ENCODE measurements at regions not wholly inside any gene's neighbourhood (a gene's known extent, or its start where the extent isn't known, plus 50 kb on each side); places are given as distances from the start of the nearest gene placed in this dataset.
"Not testable (repeated sequence)": the region's sequence is repeated elsewhere in the genome, so short reads cannot be mapped to it uniquely, and the experiment has no call there.

GRCh38 chr6:56742122-56742791 lies 99.6 kb upstream of the DST start:
- no peaks in the 10 kb centered on the region; the same call in 1 of the 2 replicates for H3K4me1 ChIP-seq
- no peaks in the 10 kb centered on the region for H3K36me3 ChIP-seq (replicated peaks)
- no peaks in the 10 kb centered on the region for H3K9me3 ChIP-seq
- no peak overlapping the region for H3K4me3 ChIP-seq
- in situ Hi-C loops (cut with MboI; ENCODE audit: low sequenced_read_pairs) = no loop called here
- no peaks in the 10 kb centered on the region for H3K27me3 ChIP-seq (ENCODE audit: low read depth)
- DNase-seq (ENCODE audit: low spot score in 2 of 2) = no peak

- H3K4me3 ChIP-seq = no peak overlapping the region
- H3K4me1 ChIP-seq = no peaks in the 10 kb centered on the region; the same call in 1 of the 2 replicates
- in situ Hi-C loops (cut with MboI; ENCODE audit: low sequenced_read_pairs) = no loop called here
- H3K36me3 ChIP-seq (replicated peaks) = no peaks in the 10 kb centered on the region
- DNase-seq (ENCODE audit: low spot score in 2 of 2) = no peak
- H3K9me3 ChIP-seq = no peaks in the 10 kb centered on the region
- H3K27me3 ChIP-seq (ENCODE audit: low read depth) = no peaks in the 10 kb centered on the region
Observed at GRCh38 chr6:56741472-56741871, 98.8 kb upstream of the DST start.

GRCh38 chr6:56739836-56740815 lies 97.4 kb upstream of the DST start:
- H3K4me3 ChIP-seq = no peak overlapping the region
- in situ Hi-C loops (cut with MboI; ENCODE audit: low sequenced_read_pairs) = no loop called here
- no peak for DNase-seq (ENCODE audit: low spot score in 2 of 2)
- H3K36me3 ChIP-seq (replicated peaks) = no peaks in the 10 kb centered on the region
- no peaks in the 10 kb centered on the region; the same call in 1 of the 2 replicates for H3K4me1 ChIP-seq
- H3K27me3 ChIP-seq (ENCODE audit: low read depth) = no peaks in the 10 kb centered on the region
- H3K9me3 ChIP-seq = no peaks in the 10 kb centered on the region

GRCh38 chr6:56736804-56737203 lies 94.1 kb upstream of the DST start:
- Histone ChIP-seq H3K36me3 (replicated peaks) (no peaks in the 10 kb centered on the region), H3K4me1 (no peaks in the 10 kb centered on the region), H3K9me3 (no peaks in the 10 kb centered on the region), H3K4me3 (no peak overlapping the region), H3K27me3 (ENCODE audit: low read depth) (no peaks in the 10 kb centered on the region)
- in situ Hi-C loops (cut with MboI; ENCODE audit: low sequenced_read_pairs) = no loop called here
- DNase-seq (ENCODE audit: low spot score in 2 of 2) = no peak

- no peak for DNase-seq (ENCODE audit: low spot score in 2 of 2)
- in situ Hi-C loops (cut with MboI; ENCODE audit: low sequenced_read_pairs) = no loop called here
- Histone ChIP-seq H3K4me1 (no peaks in the 10 kb centered on the region), H3K4me3 (no peak overlapping the region), H3K27me3 (ENCODE audit: low read depth) (no peaks in the 10 kb centered on the region), H3K9me3 (no peaks in the 10 kb centered on the region), H3K36me3 (replicated peaks) (no peaks in the 10 kb centered on the region)
Observed at GRCh38 chr6:56734335-56734734, 91.6 kb upstream of the DST start.

- no peaks in the 10 kb centered on the region for H3K27me3 ChIP-seq (ENCODE audit: low read depth)
- no peaks in the 10 kb centered on the region for H3K4me1 ChIP-seq
- H3K36me3 ChIP-seq (replicated peaks) = no peaks in the 10 kb centered on the region
- DNase-seq (ENCODE audit: low spot score in 2 of 2) = no peak
- no peak overlapping the region for H3K4me3 ChIP-seq
- H3K9me3 ChIP-seq = no peaks in the 10 kb centered on the region
- in situ Hi-C loops (cut with MboI; ENCODE audit: low sequenced_read_pairs) = no loop called here
Observed at GRCh38 chr6:56733211-56733697, 90.6 kb upstream of the DST start.

- Histone ChIP-seq H3K27me3 (ENCODE audit: low read depth) (no peaks in the 10 kb centered on the region), H3K9me3 (no peaks in the 10 kb centered on the region), H3K4me1 (no peaks in the 10 kb centered on the region), H3K36me3 (replicated peaks) (no peaks in the 10 kb centered on the region), H3K4me3 (no peak overlapping the region)
- in situ Hi-C loops (cut with MboI; ENCODE audit: low sequenced_read_pairs) = no loop called here
- DNase-seq (ENCODE audit: low spot score in 2 of 2) = no peak
Observed at GRCh38 chr6:56732517-56732916, 89.8 kb upstream of the DST start.

GRCh38 chr6:56730663-56731529 lies 88.2 kb upstream of the DST start:
- H3K4me1 ChIP-seq = no peaks in the 10 kb centered on the region
- no peak overlapping the region for H3K4me3 ChIP-seq

GRCh38 chr6:56729719-56730118 lies 87.0 kb upstream of the DST start:
- no peak for DNase-seq (ENCODE audit: low spot score in 2 of 2)
- H3K9me3 ChIP-seq = no peaks in the 10 kb centered on the region
- H3K36me3 ChIP-seq (replicated peaks) = no peaks in the 10 kb centered on the region
- in situ Hi-C loops (cut with MboI; ENCODE audit: low sequenced_read_pairs) = no loop called here
- H3K4me3 ChIP-seq = no peak overlapping the region
- H3K4me1 ChIP-seq = no peaks in the 10 kb centered on the region
- no peaks in the 10 kb centered on the region for H3K27me3 ChIP-seq (ENCODE audit: low read depth)

More at GRCh38 chr6:56730663-56731529, 88.2 kb upstream of the DST start:
- Histone ChIP-seq H3K9me3 (no peaks in the 10 kb centered on the region), H3K36me3 (replicated peaks) (no peaks in the 10 kb centered on the region), H3K27me3 (ENCODE audit: low read depth) (no peaks in the 10 kb centered on the region)
- in situ Hi-C loops (cut with MboI; ENCODE audit: low sequenced_read_pairs) = no loop called here
- no peak for DNase-seq (ENCODE audit: low spot score in 2 of 2)

- H3K4me1 ChIP-seq; H3K36me3 ChIP-seq (replicated peaks); in situ Hi-C loops (cut with MboI; ENCODE audit: low sequenced_read_pairs); H3K9me3 ChIP-seq; H3K27me3 ChIP-seq (ENCODE audit: low read depth); DNase-seq (ENCODE audit: low spot score in 2 of 2); H3K4me3 ChIP-seq: not testable (repeated sequence)
Observed at GRCh38 chr6:56729166-56729565, 86.5 kb upstream of the DST start.

GRCh38 chr6:56727097-56727850 lies 84.6 kb upstream of the DST start:
- no peaks in the 10 kb centered on the region for H3K36me3 ChIP-seq (replicated peaks)
- in situ Hi-C loops (cut with MboI; ENCODE audit: low sequenced_read_pairs) = no loop called here
- no peak for DNase-seq (ENCODE audit: low spot score in 2 of 2)
- H3K9me3 ChIP-seq = no peaks in the 10 kb centered on the region
- no peaks in the 10 kb centered on the region for H3K27me3 ChIP-seq (ENCODE audit: low read depth)
- no peak overlapping the region for H3K4me3 ChIP-seq
- H3K4me1 ChIP-seq = peaks cover 10% of the 10 kb centered on the region

- Histone ChIP-seq H3K9me3 (no peaks in the 10 kb centered on the region), H3K27me3 (ENCODE audit: low read depth) (no peaks in the 10 kb centered on the region), H3K4me3 (no peak overlapping the region), H3K4me1 (peaks cover 10% of the 10 kb centered on the region), H3K36me3 (replicated peaks) (no peaks in the 10 kb centered on the region)
- in situ Hi-C loops (cut with MboI; ENCODE audit: low sequenced_read_pairs) = no loop called here
- no peak for DNase-seq (ENCODE audit: low spot score in 2 of 2)
Observed at GRCh38 chr6:56725254-56725653, 82.6 kb upstream of the DST start.

GRCh38 chr6:56724455-56724854 lies 81.8 kb upstream of the DST start:
- Histone ChIP-seq H3K9me3 (no peaks in the 10 kb centered on the region), H3K27me3 (ENCODE audit: low read depth) (no peaks in the 10 kb centered on the region), H3K4me3 (no peak overlapping the region), H3K4me1 (peaks cover 10% of the 10 kb centered on the region), H3K36me3 (replicated peaks) (no peaks in the 10 kb centered on the region)
- in situ Hi-C loops (cut with MboI; ENCODE audit: low sequenced_read_pairs) = no loop called here
- no peak for DNase-seq (ENCODE audit: low spot score in 2 of 2)
